GM12878 (cell line): ENCODE measurements at regions not wholly inside any gene's neighbourhood (a gene's known extent, or its start where the extent isn't known, plus 50 kb on each side); places are given as distances from the start of the nearest gene placed in this dataset.

ENCODE experiments used
- ATAC-seq: fragments of 200-7000 bp; cut with Tn5 transposase; 3 replicates; pipeline ENCODE4 v1.9.1; 2020; ENCODE audit warnings: mild to moderate bottlenecking, moderate library complexity
- BruUV-seq: library from RNA; stranded (reverse); fragments of 400-500 nt; replicated peaks from 2 replicates; lab custom pipeline; 2021; lab: Mats Ljungman, UMichigan
- CTCF ChIA-PET: fragments of 300-600 bp; sonication (Branson Sonifier 250); formaldehyde crosslinking; extraction: SDS; loops from one replicate; lab custom pipeline; 2021; ENCODE audit warnings: inconsistent platforms; lab: Yijun Ruan, JAX
- POLR2A ChIA-PET: fragments of 350-600 bp; formaldehyde crosslinking; extraction: SDS; loops from one replicate; lab custom pipeline; 2021; ENCODE audit warnings: inconsistent platforms; lab: Charles Lee
- RAD21 ChIA-PET: fragments of 300-600 bp; sonication (Branson Sonifier 250); formaldehyde crosslinking; loops from one replicate; lab custom pipeline; 2023; ENCODE audit warnings: antibody characterized with exemption; ENCODE audit not compliant: unreplicated experiment; lab: Charles Lee
- SMC1A ChIA-PET: fragments of 300-600 bp; sonication (Branson Sonifier 250); formaldehyde crosslinking; loops from one replicate; lab custom pipeline; 2023; ENCODE audit not compliant: unreplicated experiment, uncharacterized antibody; lab: Charles Lee
- DNase-seq: peaks from one replicate; pipeline ENCODE4 v3.0.0-alpha.2; 2011; ENCODE audit warnings: low read depth, low spot score
- FAIRE-seq: peaks from 3 replicates; lab custom pipeline; 2011; peaks lifted over from hg19 to GRCh38; lab: Jason Lieb, UNC
- H2AFZ ChIP-seq: 2 replicates; pipeline ENCODE4 v1.6.0; 2011; ENCODE audit warnings: low read depth, low read length, control low read depth; ENCODE audit not compliant: control insufficient read depth
- H3K27ac ChIP-seq: 2 replicates; pipeline ENCODE4 v1.5.1; 2011; ENCODE audit warnings: control low read depth; ENCODE audit not compliant: control insufficient read depth, insufficient read depth
- H3K27me3 ChIP-seq, 2 experiments: replicated peaks in 1 of 2; 2 replicates each; pipeline versions ENCODE4 v1.6.0 to v1.6.1; 2011; ENCODE audit warnings: low read length in 1 of 2; ENCODE audit not compliant: control insufficient read depth in 2 of 2, insufficient read depth in 2 of 2
- H3K36me3 ChIP-seq, 2 experiments: 2 replicates each; pipeline ENCODE4 v1.5.1; 2011; ENCODE audit warnings: low read length in 1 of 2; ENCODE audit not compliant: control insufficient read depth in 2 of 2, insufficient read depth in 2 of 2
- H3K4me1 ChIP-seq: 2 replicates; pipeline ENCODE4 v1.6.1; 2011; ENCODE audit warnings: mild to moderate bottlenecking, low read length, moderate library complexity, mixed read lengths; ENCODE audit not compliant: control insufficient read depth, insufficient read depth
- H3K4me2 ChIP-seq: 2 replicates; pipeline ENCODE4 v1.6.0; 2011; ENCODE audit warnings: control low read depth; ENCODE audit not compliant: control insufficient read depth, insufficient read depth
- H3K4me3 ChIP-seq: fragments of 200-600 bp; sonication (generic); 2 replicates; pipeline ENCODE4 v1.5.1; 2016
- H3K79me2 ChIP-seq: 2 replicates; pipeline ENCODE4 v1.6.0; 2011; ENCODE audit warnings: low read length; ENCODE audit not compliant: control insufficient read depth, insufficient read depth
- H3K9ac ChIP-seq: 2 replicates; pipeline ENCODE4 v1.8.0; 2011; ENCODE audit warnings: low read length, control low read depth, mixed read lengths; ENCODE audit not compliant: control insufficient read depth, insufficient read depth
- H3K9me3 ChIP-seq: replicated peaks from 3 replicates; pipeline ENCODE4 v1.5.1; 2011; ENCODE audit warnings: mild to moderate bottlenecking, low read length; ENCODE audit not compliant: control insufficient read depth, insufficient read depth
- H4K20me1 ChIP-seq: 2 replicates; pipeline ENCODE4 v1.6.0; 2011; ENCODE audit not compliant: control insufficient read depth, insufficient read depth
- BHLHE40 ChIP-seq, 2 experiments: fragments of 450-650 bp in 1 of 2; IDR thresholded peaks; 2 replicates each; pipeline ENCODE4 v1.6.1; 2011 to 2017; ENCODE audit warnings: low read depth in 2 of 2, borderline replicate concordance in 1 of 2, improper control_type of control experiment in 1 of 2, low read length in 1 of 2, mild to moderate bottlenecking in 1 of 2
- BMI1 ChIP-seq: fragments of 450-650 bp; IDR thresholded peaks from 2 replicates; pipeline ENCODE4 v1.6.1; 2016; ENCODE audit warnings: mild to moderate bottlenecking, moderate library complexity, borderline replicate concordance
- BRCA1 ChIP-seq: IDR thresholded peaks from 2 replicates; pipeline ENCODE4 v1.6.1; 2011; ENCODE audit warnings: low read depth, low read length, improper control_type of control experiment
- CUX1 ChIP-seq: IDR thresholded peaks from 2 replicates; pipeline ENCODE4 v1.6.1; 2012; ENCODE audit warnings: improper control_type of control experiment, low read depth, low read length; ENCODE audit not compliant: insufficient replicate concordance
- EED ChIP-seq: sonication (generic); IDR thresholded peaks from 2 replicates; pipeline ENCODE4 v1.6.1; 2016; ENCODE audit warnings: antibody characterized with exemption, low read depth
- HDGF ChIP-seq: fragments of 450-650 bp; IDR thresholded peaks from 2 replicates; pipeline ENCODE4 v1.6.1; 2016; ENCODE audit warnings: antibody characterized with exemption
- MTA2 ChIP-seq: fragments of 450-650 bp; IDR thresholded peaks from 2 replicates; pipeline ENCODE4 v1.6.1; 2016; ENCODE audit warnings: low read depth, mild to moderate bottlenecking, moderate library complexity
- SKIL ChIP-seq: fragments of 450-650 bp; IDR thresholded peaks from 2 replicates; pipeline ENCODE4 v1.6.1; 2017; ENCODE audit warnings: mild to moderate bottlenecking, low read depth, inconsistent platforms; ENCODE audit not compliant: poor library complexity, severe bottlenecking
- SREBF2 ChIP-seq: IDR thresholded peaks from 2 replicates; pipeline ENCODE4 v1.6.1; 2012; ENCODE audit warnings: mild to moderate bottlenecking, low read length
- TCF3 ChIP-seq: IDR thresholded peaks from 2 replicates; pipeline ENCODE4 v1.6.1; 2012; ENCODE audit warnings: low read depth, mild to moderate bottlenecking, low read length, borderline replicate concordance; ENCODE audit not compliant: insufficient read depth
- USF2 ChIP-seq: IDR thresholded peaks from 2 replicates; pipeline ENCODE4 v1.6.1; 2011; ENCODE audit warnings: low read depth, low read length, improper control_type of control experiment, borderline replicate concordance
- ZBTB40 ChIP-seq: fragments of 450-650 bp; IDR thresholded peaks from 2 replicates; pipeline ENCODE4 v1.6.1; 2016; ENCODE audit warnings: mild to moderate bottlenecking, moderate library complexity, borderline replicate concordance
- ZSCAN29 ChIP-seq: fragments of 450-650 bp; IDR thresholded peaks from 2 replicates; pipeline ENCODE4 v1.6.1; 2017; ENCODE audit warnings: mild to moderate bottlenecking, moderate library complexity
- WGBS: methylation state at CpG from one replicate; pipeline ENCODE4 v1.1.6; 2016; ENCODE audit warnings: low lambda C conversion rate; ENCODE audit not compliant: insufficient replicate concordance, insufficient coverage; ENCODE audit errors: missing lambda C conversion rate; 5-methylcytosine and 5-hydroxymethylcytosine counted together
- in situ Hi-C: fragments of 300-500 bp; cut with MboI; formaldehyde crosslinking; loops from 9 replicates; pipeline ENCODE4 v1.14.3; 2018; ENCODE audit warnings: mixed read lengths
- intact Hi-C: fragments of 100-400 bp; cut with micrococcal nuclease; formaldehyde crosslinking; loops from one replicate; pipeline ENCODE4 v1.14.2; 2022; ENCODE audit not compliant: unreplicated experiment

GRCh38 chr2:177088529-177088928 lies 124.1 kb upstream of the HNRNPA3 start:
- FAIRE-seq (no peak), DNase-seq (no peak), ATAC-seq (no peak)
- no peak overlapping the region for H3K4me3 ChIP-seq
- H2AFZ ChIP-seq: no peak overlapping the region
- BruUV-seq: no TSS peak
- SMC1A ChIA-PET: interaction anchor here (1.3 kb wide), 1 partner anchor 15 kb away, joined by 3 read pairs; no protein-coding TSS in a partner anchor
- POLR2A ChIA-PET: no interaction called here
- no peaks in the 10 kb centered on the region for H3K9me3 ChIP-seq
- no peaks in the 10 kb centered on the region for H3K27me3 ChIP-seq
- no peaks in the 10 kb centered on the region for H3K79me2 ChIP-seq
- intact Hi-C loops (no loop called here), in situ Hi-C loops (no loop called here)
- H3K36me3 ChIP-seq: no peaks in the 10 kb centered on the region
- no peak overlapping the region for H3K9ac ChIP-seq
- H3K27ac ChIP-seq: no peak overlapping the region
- H4K20me1 ChIP-seq: no peaks in the 10 kb centered on the region
- CTCF ChIA-PET: no interaction called here
- RAD21 ChIA-PET: no interaction called here
- 10% methylated on average over 2 of the region's 2 CpGs for WGBS
- no peak for TF ChIP-seq BRCA1
- no peak for TF ChIP-seq CUX1
- no peak for TF ChIP-seq ZBTB40
- no peak for TF ChIP-seq ZSCAN29
- no peak for TF ChIP-seq BMI1
- no peak for TF ChIP-seq SREBF2
- no peak for TF ChIP-seq EED
- TF ChIP-seq BHLHE40 (IDR thresholded peaks at IDR 0.05; ENCODE audit: borderline replicate concordance in 1 of 2, low read depth in 2 of 2, low read length in 1 of 2): no peak
- no peak for TF ChIP-seq USF2
- no peak for TF ChIP-seq HDGF
- no peak for TF ChIP-seq MTA2
- no peak for TF ChIP-seq TCF3
- TF ChIP-seq SKIL: no peak
- H3K4me2 ChIP-seq: no peak overlapping the region
- H3K4me1 ChIP-seq: no peaks in the 10 kb centered on the region
